ENCODE measurements at regions not wholly inside any gene's neighbourhood (a gene's known extent, or its start where the extent isn't known, plus 50 kb on each side); places are given as distances from the start of the nearest gene placed in this dataset.
A peak's percentile ranks its signal among the peaks of the same experiment; 100 is the strongest.

DNA sequence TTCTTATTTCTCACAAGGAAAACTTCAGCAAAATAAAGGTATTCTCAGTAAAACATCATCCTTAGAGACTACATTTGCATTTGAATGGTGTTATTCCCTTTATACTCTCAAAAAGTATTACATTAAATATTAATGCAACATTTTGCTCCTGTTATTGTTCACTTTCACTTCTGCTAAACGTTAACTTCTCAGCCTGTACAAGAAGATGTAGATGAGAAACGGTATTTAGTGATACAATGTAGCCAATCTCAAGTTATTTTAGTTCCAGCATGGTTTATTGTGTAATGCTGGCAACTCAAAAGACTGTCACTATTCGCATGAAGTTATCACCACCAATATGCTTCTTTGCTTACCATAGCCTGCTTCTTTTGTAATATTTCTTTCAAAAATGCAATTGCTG, 514.1 kb downstream of the CPS1 start:
- DNase-seq = no peak

DNA sequence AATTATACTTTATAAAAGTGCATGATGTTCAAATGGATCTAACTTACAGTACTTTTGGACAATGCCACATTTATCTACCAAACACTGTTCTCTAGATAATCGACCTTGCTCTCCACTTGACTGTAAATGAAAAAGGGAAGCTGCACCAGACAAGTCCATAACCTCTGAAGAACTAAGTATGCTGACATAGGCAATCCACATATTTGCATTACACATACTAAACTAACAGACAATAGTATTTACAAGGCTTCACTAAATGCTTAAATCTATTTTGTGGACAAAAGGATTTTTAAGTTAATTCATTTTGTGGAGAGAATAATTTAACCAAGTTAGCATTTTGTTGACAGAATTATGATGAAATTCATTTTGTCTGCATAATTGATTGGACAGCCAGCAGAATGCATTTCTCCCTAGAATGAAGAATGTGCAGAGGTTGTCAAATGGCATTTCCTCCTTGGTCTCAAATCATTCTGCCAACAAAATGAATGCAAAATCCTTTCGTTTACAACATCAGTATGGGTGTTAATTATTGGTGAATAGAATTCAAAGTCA, 520.9 kb downstream of the CPS1 start:
- no peak for DNase-seq

DNA sequence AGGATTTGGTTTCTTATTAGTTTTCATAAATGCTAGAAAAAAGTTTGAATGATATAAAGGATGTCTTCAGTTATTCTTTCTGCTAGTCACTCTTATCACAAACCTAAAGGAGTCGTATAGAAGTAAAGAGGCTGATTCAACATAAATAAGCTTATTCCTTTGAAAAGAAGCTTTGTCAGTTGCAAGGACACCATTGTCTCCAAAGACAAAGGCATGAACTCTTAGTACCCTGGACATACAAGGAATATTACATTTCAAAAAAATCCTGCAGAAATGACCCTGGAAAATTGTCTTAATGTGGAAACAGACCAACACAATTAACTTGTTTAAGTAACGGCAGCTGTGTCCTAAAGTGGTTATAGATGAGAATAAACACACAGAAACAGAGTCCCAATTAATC, 528.0 kb downstream of the CPS1 start:
- DNase-seq = no peak

DNA sequence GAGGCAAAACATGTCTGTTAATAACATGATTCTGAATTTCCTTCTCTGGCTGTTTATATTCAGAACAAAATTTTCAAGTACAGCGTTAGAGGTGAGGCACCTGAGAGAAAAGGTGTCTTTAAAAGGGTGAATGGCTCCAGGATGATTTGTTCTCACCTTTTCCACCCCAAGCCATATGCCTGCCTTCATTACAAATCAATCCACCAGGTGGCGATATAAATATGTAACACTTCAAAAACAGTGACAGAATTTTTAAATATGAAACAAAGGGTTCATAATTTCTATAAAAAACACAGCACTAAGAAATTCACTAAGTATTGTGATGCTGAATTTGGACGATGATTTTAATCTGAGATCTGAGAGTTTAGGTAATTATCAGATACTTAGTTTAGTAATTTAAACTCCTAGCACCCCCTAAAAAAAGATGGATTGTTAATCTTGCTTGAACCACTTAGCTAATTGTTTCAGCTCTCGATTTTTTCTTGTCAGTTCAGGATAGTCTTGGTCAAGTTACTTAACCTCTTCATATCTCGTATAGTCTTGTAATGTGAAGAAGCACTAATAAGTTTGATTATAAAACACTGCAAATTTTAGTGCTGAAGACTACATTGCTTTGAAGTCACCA, 528.8 kb downstream of the CPS1 start:
- peak; percentile 3 for DNase-seq

GRCh38 chr2:211086049-211086448, 529.6 kb downstream of the CPS1 start:
- DNase-seq = no peak

DNA sequence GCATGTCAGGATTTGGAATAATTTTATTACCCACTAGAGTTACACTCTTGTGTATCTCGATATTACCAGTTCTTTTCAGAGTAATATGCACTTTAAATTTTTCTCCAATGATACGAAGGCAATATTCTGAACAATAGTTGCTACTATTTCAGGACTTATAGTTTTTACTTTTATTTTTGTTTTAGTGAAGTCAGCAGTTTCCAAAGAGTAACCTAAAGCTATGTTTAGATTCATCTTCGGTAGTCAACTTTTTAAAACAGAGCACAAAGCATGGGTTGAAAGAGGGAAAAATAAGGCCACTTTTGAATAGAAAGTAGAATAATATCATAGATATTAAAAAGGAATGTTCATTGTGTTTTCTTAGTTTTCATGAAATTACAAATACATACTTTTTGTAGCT, 532.7 kb downstream of the CPS1 start:
- no peak for DNase-seq

DNA sequence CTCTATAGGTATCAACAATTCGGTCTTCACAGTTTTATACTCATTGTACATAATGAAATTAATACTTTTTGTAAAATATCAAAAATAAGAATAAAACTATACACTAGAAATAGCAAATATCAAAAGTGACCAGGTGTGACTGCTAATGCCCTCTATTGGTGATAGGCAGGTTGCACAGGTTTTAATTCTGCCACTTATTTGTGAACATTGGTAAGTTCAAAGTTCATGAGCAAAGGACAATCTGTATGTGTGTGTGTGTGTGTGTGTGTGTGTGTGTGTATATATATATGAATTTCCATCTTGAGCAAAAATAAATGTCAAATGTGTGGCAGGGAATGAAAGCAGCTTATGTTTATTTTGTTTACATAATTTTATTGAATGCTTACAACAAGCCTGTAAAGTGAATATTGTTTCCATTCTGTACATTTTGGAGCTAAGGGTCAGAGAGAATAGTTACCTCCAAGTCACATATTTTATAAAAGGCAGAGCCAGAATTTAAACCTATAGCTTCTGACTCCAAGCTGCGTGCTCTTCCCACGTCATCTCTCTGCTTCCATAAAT, 537.4 kb downstream of the CPS1 start:
- DNase-seq = no peak

DNA sequence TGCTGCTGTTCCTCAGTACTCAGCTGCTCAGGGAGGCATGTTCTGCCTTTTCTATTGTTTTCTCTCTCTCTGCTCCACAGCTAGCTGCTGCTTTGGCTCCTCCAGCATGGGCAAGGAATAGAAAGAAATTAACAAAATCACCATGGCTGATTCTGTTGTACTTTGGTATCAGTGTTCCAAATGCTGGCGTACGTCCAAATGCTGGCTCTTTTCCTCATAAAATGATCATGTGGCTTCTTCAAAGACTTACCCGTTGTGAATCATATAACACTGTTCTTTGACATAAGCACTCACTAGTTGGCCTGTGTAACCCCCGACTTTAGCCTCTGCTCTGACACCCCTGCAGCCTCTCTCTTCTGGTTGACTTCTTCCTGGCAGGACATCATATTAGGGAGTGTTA, 547.6 kb downstream of the CPS1 start:
- DNase-seq = no peak

- DNase-seq = no peak
Measured at GRCh38 chr2:211113334-211114175, 557.2 kb downstream of the CPS1 start.

- no peak for DNase-seq
Measured at GRCh38 chr2:211114826-211115455, 558.5 kb downstream of the CPS1 start.

DNA sequence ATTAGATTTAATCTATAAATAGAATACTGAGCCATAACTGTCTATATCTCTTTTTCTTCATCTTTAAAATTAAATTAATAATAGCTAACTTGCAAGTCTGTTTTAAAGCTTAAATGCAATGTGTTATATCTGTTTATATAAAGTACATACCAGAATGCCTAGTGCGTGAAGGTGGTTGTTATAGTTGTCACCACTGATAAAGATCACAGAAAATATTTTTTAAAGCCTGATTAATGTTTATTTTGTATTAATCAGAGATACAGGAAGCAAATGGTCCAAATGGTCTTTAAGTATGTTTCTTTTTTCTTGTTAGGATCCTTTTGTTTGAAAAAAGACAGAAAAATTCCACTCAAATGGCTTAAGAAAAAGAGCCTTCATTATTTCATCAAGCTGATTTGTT, 560.6 kb downstream of the CPS1 start:
- DNase-seq = no peak

DNA sequence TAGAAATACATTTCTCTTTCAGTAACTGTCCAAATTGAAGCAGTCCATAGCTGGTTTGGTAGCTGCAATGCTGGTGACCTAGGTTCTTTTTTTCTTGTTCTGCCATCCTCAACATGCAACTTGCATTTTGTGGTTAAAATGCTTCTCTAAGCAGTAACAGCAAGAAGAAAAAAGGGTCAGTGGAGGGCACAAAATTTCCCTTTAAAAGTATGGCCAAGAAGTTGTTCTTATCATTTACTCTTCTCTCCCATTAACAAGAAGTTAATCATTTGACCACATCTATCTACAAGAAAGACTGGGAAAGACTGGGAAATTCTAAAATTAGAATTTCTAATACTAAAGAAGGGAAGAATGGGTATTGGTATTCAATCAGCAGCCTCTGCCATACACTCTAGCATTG, 569.9 kb downstream of the CPS1 start:
- DNase-seq = no peak

GRCh38 chr2:211127501-211127900, 571.1 kb downstream of the CPS1 start:
- DNase-seq = no peak

- DNase-seq = no peak
Measured at GRCh38 chr2:211128287-211128686, 571.9 kb downstream of the CPS1 start.

DNA sequence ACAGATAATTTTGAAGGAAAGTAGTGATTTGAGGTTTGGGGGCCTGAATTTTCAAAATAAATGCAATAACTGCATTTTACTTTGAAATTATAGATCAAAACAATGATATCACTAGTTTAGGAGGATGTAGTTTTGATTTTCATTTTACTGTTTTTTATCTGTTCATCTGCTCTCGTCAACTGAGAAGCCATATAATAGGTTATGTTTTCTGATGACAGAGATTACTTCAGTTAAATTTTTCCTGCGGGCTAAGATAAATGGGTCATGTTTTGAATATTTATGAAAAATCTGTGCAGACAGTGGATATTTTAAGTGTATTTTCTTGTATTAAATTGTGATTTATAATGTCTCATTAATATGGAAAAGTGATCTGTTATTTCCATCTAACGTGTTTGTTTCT, 573.4 kb downstream of the CPS1 start:
- DNase-seq = no peak

- DNase-seq = no peak
Measured at GRCh38 chr2:211132046-211132445, 575.6 kb downstream of the CPS1 start.

DNA sequence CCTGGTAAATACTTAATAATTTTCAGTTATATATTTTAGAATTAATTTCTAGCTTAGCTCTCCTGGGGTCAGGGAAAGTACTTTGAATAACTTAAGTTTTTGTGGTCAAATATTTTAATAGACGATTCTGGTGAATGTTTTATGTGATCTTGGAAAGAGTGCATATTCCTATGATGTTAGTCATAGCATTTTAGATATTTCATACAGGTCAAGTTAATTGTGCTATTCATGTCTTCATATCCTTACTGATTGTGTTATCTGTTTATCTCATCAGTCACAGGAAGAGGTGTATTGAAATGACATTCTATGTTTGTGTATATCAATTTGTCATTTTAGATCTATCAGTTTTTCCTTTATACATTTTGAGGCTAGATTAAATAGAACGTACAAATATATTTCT, 576.2 kb downstream of the CPS1 start:
- DNase-seq = no peak

GRCh38 chr2:211133766-211134165, 577.4 kb downstream of the CPS1 start:
- no peak for DNase-seq

DNA sequence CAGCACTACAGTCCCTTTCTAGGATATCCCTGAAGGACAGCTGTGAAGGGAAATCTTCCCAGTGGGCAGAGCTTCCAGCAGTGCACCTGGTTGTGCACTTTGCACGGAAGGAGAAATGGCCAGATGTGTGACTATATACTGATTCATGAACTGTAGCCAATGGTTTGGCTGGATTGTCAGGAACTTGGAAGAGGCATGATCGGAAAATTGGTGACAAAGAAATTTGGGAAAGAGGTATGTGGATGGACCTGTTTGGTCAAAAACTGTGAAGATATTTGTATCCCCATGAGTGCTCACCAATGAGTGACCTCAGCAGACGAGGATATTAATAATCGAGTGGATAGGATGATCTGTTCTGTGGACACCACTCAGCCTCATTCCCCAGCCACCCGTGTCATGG, 582.2 kb downstream of the CPS1 start:
- no peak for DNase-seq

GRCh38 chr2:211141646-211142045, 585.2 kb downstream of the CPS1 start:
- no peak for DNase-seq

- DNase-seq = no peak
Measured at GRCh38 chr2:211144078-211144477, 587.7 kb downstream of the CPS1 start.

DNA sequence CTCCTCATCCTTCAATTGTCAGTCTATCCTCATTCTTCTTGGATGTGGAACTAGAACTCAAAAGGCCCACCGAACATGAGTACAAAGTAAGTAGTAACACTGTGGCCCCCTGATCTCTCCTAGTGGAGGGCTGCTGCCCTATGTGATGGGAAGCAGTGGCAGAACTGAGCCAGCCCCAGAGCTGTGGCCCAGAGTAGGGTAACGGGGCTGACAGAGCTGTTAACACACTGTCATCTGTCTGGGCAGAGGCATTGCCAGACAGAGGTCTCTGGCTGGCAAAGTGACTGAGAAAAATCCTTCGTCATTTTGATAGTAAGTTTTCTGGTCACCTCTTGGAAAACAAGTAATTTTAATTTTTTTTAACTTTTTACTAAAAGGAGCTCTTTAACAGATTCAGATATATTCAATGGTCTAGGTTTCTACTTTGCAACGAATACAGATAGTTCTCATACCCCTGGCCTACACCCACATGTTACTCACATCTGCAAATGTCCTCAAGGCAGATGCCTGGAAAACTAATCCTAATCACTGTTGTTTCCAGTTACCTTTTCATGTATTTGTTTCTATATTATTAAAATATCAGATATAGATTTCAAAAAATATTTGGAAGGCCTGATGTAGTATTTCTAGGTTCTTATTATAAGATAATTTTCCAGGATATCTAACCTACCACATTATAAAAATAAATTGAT, 588.7 kb downstream of the CPS1 start:
- DNase-seq = no peak

GRCh38 chr2:211149731-211150130, 593.3 kb downstream of the CPS1 start:
- DNase-seq = no peak
